ENCODE measurements at regions not wholly inside any gene's neighbourhood (a gene's known extent, or its start where the extent isn't known, plus 50 kb on each side); places are given as distances from the start of the nearest gene placed in this dataset.
"Not testable (repeated sequence)": the region's sequence is repeated elsewhere in the genome, so short reads cannot be mapped to it uniquely, and the experiment has no call there.

GRCh38 chr15:62275831-62276230 is 110.7 kb upstream of the C2CD4B start:
- DNase-seq: no peak

- no peak for DNase-seq
Measured at GRCh38 chr15:62277816-62278394, 112.8 kb upstream of the C2CD4B start.

GRCh38 chr15:62278534-62278933 is 113.4 kb upstream of the C2CD4B start:
- no peak for DNase-seq

GRCh38 chr15:62279041-62279440 is 114.0 kb upstream of the C2CD4B start:
- no peak for DNase-seq

GRCh38 chr15:62280625-62281024 is 115.5 kb upstream of the C2CD4B start:
- DNase-seq: no peak

- not testable (repeated sequence) for DNase-seq
Measured at GRCh38 chr15:62281801-62282200, 116.7 kb upstream of the C2CD4B start.

GRCh38 chr15:62287066-62287857 is 122.2 kb upstream of the C2CD4B start:
- no peak for DNase-seq

GRCh38 chr15:62288361-62289017 is 123.4 kb upstream of the C2CD4B start:
- DNase-seq: no peak

- no peak for DNase-seq
Measured at GRCh38 chr15:62291262-62291661, 126.2 kb upstream of the C2CD4B start.

- DNase-seq: no peak
Measured at GRCh38 chr15:62296756-62297507, 131.8 kb upstream of the C2CD4B start.

- DNase-seq: no peak
Measured at GRCh38 chr15:62297522-62297921, 132.4 kb upstream of the C2CD4B start.

GRCh38 chr15:62297933-62298332 is 132.8 kb upstream of the C2CD4B start:
- no peak for DNase-seq

GRCh38 chr15:62298811-62299210 is 133.7 kb upstream of the C2CD4B start:
- DNase-seq: no peak

- DNase-seq: no peak
Measured at GRCh38 chr15:62299541-62299940, 134.5 kb upstream of the C2CD4B start.

GRCh38 chr15:62301993-62302675 is 137.0 kb upstream of the C2CD4B start:
- DNase-seq: no peak

- DNase-seq: no peak
Measured at GRCh38 chr15:62306851-62307504, 141.9 kb upstream of the C2CD4B start.

- no peak for DNase-seq
Measured at GRCh38 chr15:62307551-62307950, 142.5 kb upstream of the C2CD4B start.

- no peak for DNase-seq
Measured at GRCh38 chr15:62316413-62317060, 151.5 kb upstream of the C2CD4B start.

- DNase-seq: no peak
Measured at GRCh38 chr15:62320259-62320658, 155.2 kb upstream of the C2CD4B start.

GRCh38 chr15:62323353-62323890 is 158.3 kb upstream of the C2CD4B start:
- no peak for DNase-seq

- no peak for DNase-seq
Measured at GRCh38 chr15:62324382-62324781, 159.3 kb upstream of the C2CD4B start.
